Mucosa of stomach (tissue), 1 donor: ENCODE measurements at regions not wholly inside any gene's neighbourhood (a gene's known extent, or its start where the extent isn't known, plus 50 kb on each side); places are given as distances from the start of the nearest gene placed in this dataset.

Source experiments
- H3K27me3 ChIP-seq: one replicate; pipeline ENCODE4 v1.7.0; 2013; ENCODE audit warnings: mild to moderate bottlenecking, low read length; ENCODE audit not compliant: control insufficient read depth, insufficient read depth
- H3K36me3 ChIP-seq: one replicate; pipeline ENCODE4 v1.7.0; 2013; ENCODE audit warnings: low read length; ENCODE audit not compliant: control insufficient read depth, insufficient read depth
- H3K4me1 ChIP-seq: one replicate; pipeline ENCODE4 v1.7.0; 2013; ENCODE audit warnings: mild to moderate bottlenecking, low read length; ENCODE audit not compliant: control insufficient read depth, insufficient read depth
- H3K4me3 ChIP-seq: one replicate; pipeline ENCODE4 v1.7.0; 2013; ENCODE audit warnings: low read length
- H3K9ac ChIP-seq: one replicate; pipeline ENCODE4 v1.7.0; 2013; ENCODE audit warnings: mild to moderate bottlenecking, low read length, moderate library complexity
- H3K9me3 ChIP-seq: one replicate; pipeline ENCODE4 v1.7.0; 2013; ENCODE audit warnings: mild to moderate bottlenecking, low read length, moderate library complexity; ENCODE audit not compliant: control insufficient read depth
- donor health status: Pancreatic carcinoma.

GRCh38 chr16:86693033-86693432 is 114.7 kb downstream of the FOXL1 start:
- no peaks in the 10 kb centered on the region for H3K9me3 ChIP-seq
- no peaks in the 10 kb centered on the region for H3K4me1 ChIP-seq
- no peaks in the 10 kb centered on the region for H3K36me3 ChIP-seq
- H3K27me3 ChIP-seq, result peaks cover 30% of the 10 kb centered on the region
- no peak overlapping the region for H3K4me3 ChIP-seq
- H3K9ac ChIP-seq, result no peak overlapping the region

- no peaks in the 10 kb centered on the region for H3K36me3 ChIP-seq
- H3K9me3 ChIP-seq, result no peaks in the 10 kb centered on the region
- no peak overlapping the region for H3K9ac ChIP-seq
- no peaks in the 10 kb centered on the region for H3K4me1 ChIP-seq
- H3K27me3 ChIP-seq, result peaks cover 20% of the 10 kb centered on the region
- H3K4me3 ChIP-seq, result no peak overlapping the region
Observed at GRCh38 chr16:86697715-86698114, 119.4 kb downstream of the FOXL1 start.

GRCh38 chr16:86700046-86700945 is 121.9 kb downstream of the FOXL1 start:
- Histone ChIP-seq H3K4me3 (no peak overlapping the region), H3K9ac (no peak overlapping the region), H3K27me3 (peaks cover 6% of the 10 kb centered on the region), H3K4me1 (no peaks in the 10 kb centered on the region), H3K9me3 (no peaks in the 10 kb centered on the region), H3K36me3 (no peaks in the 10 kb centered on the region)

- Histone ChIP-seq H3K4me3 (no peak overlapping the region), H3K4me1 (no peaks in the 10 kb centered on the region), H3K27me3 (peaks cover 6% of the 10 kb centered on the region), H3K36me3 (no peaks in the 10 kb centered on the region), H3K9ac (no peak overlapping the region), H3K9me3 (no peaks in the 10 kb centered on the region)
Observed at GRCh38 chr16:86701286-86701975, 123.1 kb downstream of the FOXL1 start.

GRCh38 chr16:86702824-86703588 is 124.7 kb downstream of the FOXL1 start:
- Histone ChIP-seq H3K4me1 (no peaks in the 10 kb centered on the region), H3K4me3 (no peak overlapping the region), H3K9me3 (no peaks in the 10 kb centered on the region), H3K27me3 (peaks cover 8% of the 10 kb centered on the region), H3K36me3 (no peaks in the 10 kb centered on the region), H3K9ac (no peak overlapping the region)

- H3K4me1 ChIP-seq, result no peaks in the 10 kb centered on the region
- no peak overlapping the region for H3K9ac ChIP-seq
- H3K4me3 ChIP-seq, result no peak overlapping the region
- H3K27me3 ChIP-seq, result peaks cover 6% of the 10 kb centered on the region
- H3K9me3 ChIP-seq, result no peaks in the 10 kb centered on the region
- no peaks in the 10 kb centered on the region for H3K36me3 ChIP-seq
Observed at GRCh38 chr16:86704516-86704915, 126.2 kb downstream of the FOXL1 start.

GRCh38 chr16:86706726-86707125 is 128.4 kb downstream of the FOXL1 start:
- H3K4me3 ChIP-seq, result no peak overlapping the region
- H3K9me3 ChIP-seq, result no peaks in the 10 kb centered on the region
- H3K27me3 ChIP-seq, result peaks cover 6% of the 10 kb centered on the region
- H3K9ac ChIP-seq, result no peak overlapping the region
- H3K36me3 ChIP-seq, result no peaks in the 10 kb centered on the region
- H3K4me1 ChIP-seq, result no peaks in the 10 kb centered on the region

- Histone ChIP-seq H3K36me3 (no peaks in the 10 kb centered on the region), H3K4me1 (no peaks in the 10 kb centered on the region), H3K9me3 (no peaks in the 10 kb centered on the region), H3K4me3 (no peak overlapping the region), H3K9ac (no peak overlapping the region), H3K27me3 (peaks cover 6% of the 10 kb centered on the region)
Observed at GRCh38 chr16:86707171-86707570, 128.8 kb downstream of the FOXL1 start.

GRCh38 chr16:86707581-86707980 is 129.2 kb downstream of the FOXL1 start:
- H3K4me1 ChIP-seq, result no peaks in the 10 kb centered on the region
- H3K9me3 ChIP-seq, result no peaks in the 10 kb centered on the region
- H3K9ac ChIP-seq, result no peak overlapping the region
- no peak overlapping the region for H3K4me3 ChIP-seq
- peaks cover 6% of the 10 kb centered on the region for H3K27me3 ChIP-seq
- H3K36me3 ChIP-seq, result no peaks in the 10 kb centered on the region

- no peaks in the 10 kb centered on the region for H3K36me3 ChIP-seq
- no peaks in the 10 kb centered on the region for H3K9me3 ChIP-seq
- peaks cover 6% of the 10 kb centered on the region for H3K27me3 ChIP-seq
- H3K4me3 ChIP-seq, result no peak overlapping the region
- H3K9ac ChIP-seq, result no peak overlapping the region
- H3K4me1 ChIP-seq, result no peaks in the 10 kb centered on the region
Observed at GRCh38 chr16:86708431-86708830, 130.1 kb downstream of the FOXL1 start.

- Histone ChIP-seq H3K36me3 (no peaks in the 10 kb centered on the region), H3K27me3 (peaks cover 6% of the 10 kb centered on the region), H3K9me3 (no peaks in the 10 kb centered on the region), H3K4me1 (no peaks in the 10 kb centered on the region), H3K4me3 (no peak overlapping the region), H3K9ac (no peak overlapping the region)
Observed at GRCh38 chr16:86709103-86709502, 130.8 kb downstream of the FOXL1 start.
